HepG2 (cell line): ENCODE measurements at regions not wholly inside any gene's neighbourhood (a gene's known extent, or its start where the extent isn't known, plus 50 kb on each side); places are given as distances from the start of the nearest gene placed in this dataset.

ENCODE experiments used
- ATAC-seq: fragments of 200-7000 bp; cut with Tn5 transposase; 3 replicates; pipeline ENCODE4 v1.9.1; 2020; ENCODE audit warnings: mild to moderate bottlenecking, moderate library complexity
- BruUV-seq: library from RNA; stranded (reverse); fragments of 400-500 nt; replicated peaks from 2 replicates; lab custom pipeline; 2021; lab: Mats Ljungman, UMichigan
- CTCF ChIA-PET: fragments of 300-600 bp; formaldehyde crosslinking; extraction: SDS; loops from one replicate; lab custom pipeline; 2021; ENCODE audit warnings: low total read pairs, inconsistent platforms, low intra/inter-chr PET ratio; lab: Yijun Ruan, JAX
- POLR2A ChIA-PET: fragments of 350-600 bp; sonication (Branson Sonifier 250); formaldehyde crosslinking; loops from one replicate; lab custom pipeline; 2020; ENCODE audit warnings: antibody characterized with exemption, inconsistent platforms; lab: Yijun Ruan, JAX
- DNase-seq: peaks from one replicate; pipeline ENCODE4 v3.0.0-alpha.2; 2015; ENCODE audit warnings: low spot score
- FAIRE-seq: peaks from 3 replicates; lab custom pipeline; 2011; peaks lifted over from hg19 to GRCh38; lab: Jason Lieb, UNC
- H2AFZ ChIP-seq: one replicate; pipeline ENCODE4 v1.6.1; 2011; ENCODE audit warnings: low read length, inconsistent platforms
- H3K27ac ChIP-seq: fragments of 300-600 bp; 3 replicates; pipeline ENCODE4 v1.8.0; 2011; ENCODE audit warnings: mixed run types, mild to moderate bottlenecking, mixed read lengths, low read length, inconsistent platforms; ENCODE audit not compliant: insufficient read depth; ENCODE audit errors: extremely low read length
- H3K27me3 ChIP-seq, 2 experiments: fragments of 200-600 bp in 1 of 2; 2 replicates in 1 of 2; 3 replicates in 1 of 2; pipeline versions ENCODE4 v1.6.0 to v1.8.0; 2011; ENCODE audit warnings: low read length in 2 of 2, mild to moderate bottlenecking in 2 of 2, moderate library complexity in 2 of 2, inconsistent platforms in 1 of 2; ENCODE audit not compliant: insufficient read depth in 2 of 2, control insufficient read depth in 1 of 2
- H3K36me3 ChIP-seq, 2 experiments: fragments of 200-600 bp in 1 of 2; replicated peaks in 1 of 2; 2 replicates in 1 of 2; 3 replicates in 1 of 2; pipeline versions ENCODE4 v1.5.1 to v1.8.0; 2011; ENCODE audit warnings: low read length in 2 of 2, inconsistent platforms in 1 of 2; ENCODE audit not compliant: insufficient read depth in 2 of 2, control insufficient read depth in 1 of 2
- H3K4me1 ChIP-seq: 2 replicates; pipeline ENCODE4 v1.5.1; 2012; ENCODE audit warnings: low read length, inconsistent platforms; ENCODE audit not compliant: insufficient read depth
- H3K4me2 ChIP-seq: 2 replicates; pipeline ENCODE4 v1.6.0; 2011; ENCODE audit warnings: low read depth, low read length, inconsistent platforms
- H3K4me3 ChIP-seq, 3 experiments: fragments of 200-600 bp in 1 of 3; sonication (generic), shearing (Covaris generic) in 1 of 3; replicated peaks in 1 of 3; 2 replicates each; pipeline ENCODE4 v1.5.1; 2011 to 2016; ENCODE audit warnings: low read length in 3 of 3, inconsistent platforms in 2 of 3, low read depth in 2 of 3, mild to moderate bottlenecking in 2 of 3, control low read depth in 1 of 3, mixed read lengths in 1 of 3; ENCODE audit not compliant: insufficient read depth in 1 of 3
- H3K79me2 ChIP-seq: one replicate; pipeline ENCODE4 v1.6.1; 2011; ENCODE audit warnings: low read length, inconsistent platforms; ENCODE audit not compliant: insufficient read depth
- H3K9ac ChIP-seq: 2 replicates; pipeline ENCODE4 v1.6.0; 2011; ENCODE audit warnings: mild to moderate bottlenecking, low read depth, low read length, inconsistent platforms; ENCODE audit not compliant: insufficient read depth
- H3K9me3 ChIP-seq: 2 replicates; pipeline ENCODE4 v1.5.1; 2012; ENCODE audit warnings: mild to moderate bottlenecking, low read length
- H4K20me1 ChIP-seq: 2 replicates; pipeline ENCODE4 v1.6.0; 2011; ENCODE audit warnings: inconsistent platforms, mild to moderate bottlenecking, low read length, moderate library complexity; ENCODE audit not compliant: insufficient read depth
- ARHGAP35 ChIP-seq: sonication (generic); formaldehyde crosslinking; IDR thresholded peaks from 2 replicates; pipeline ENCODE4 v1.9.0; 2022; ENCODE audit warnings: mild to moderate bottlenecking, inconsistent platforms, moderate library complexity, missing genetic modification reagents, borderline replicate concordance
- ARID3A ChIP-seq: IDR thresholded peaks from 2 replicates; pipeline ENCODE4 v1.6.1; 2012; ENCODE audit warnings: low read depth, low read length, improper control_type of control experiment
- DBP ChIP-seq: sonication (generic); formaldehyde crosslinking; IDR thresholded peaks from 2 replicates; pipeline ENCODE4 v1.4.0; 2020; ENCODE audit warnings: missing genetic modification reagents; ENCODE audit errors: not compliant biosample characterization
- DMAP1 ChIP-seq: IDR thresholded peaks from 2 replicates; pipeline ENCODE4 v1.6.1; 2016
- JUNB ChIP-seq: sonication (generic); formaldehyde crosslinking; IDR thresholded peaks from 2 replicates; pipeline ENCODE4 v1.8.0; 2022; ENCODE audit warnings: missing genetic modification reagents, mild to moderate bottlenecking, borderline replicate concordance
- MTERF4 ChIP-seq: sonication (generic); formaldehyde crosslinking; IDR thresholded peaks from 2 replicates; pipeline ENCODE4 v1.8.0; 2023; ENCODE audit warnings: mild to moderate bottlenecking, missing genetic modification reagents
- SALL2 ChIP-seq: sonication (generic); formaldehyde crosslinking; IDR thresholded peaks from 2 replicates; pipeline ENCODE4 v1.8.1; 2023; ENCODE audit warnings: mild to moderate bottlenecking, missing genetic modification reagents, inconsistent platforms
- ZNF619 ChIP-seq: sonication (generic); formaldehyde crosslinking; IDR thresholded peaks from 2 replicates; pipeline ENCODE4 v1.4.0; 2020; ENCODE audit warnings: mild to moderate bottlenecking, missing genetic modification reagents
- ZNF761 ChIP-seq: sonication (generic); formaldehyde crosslinking; conservative IDR thresholded peaks from 2 replicates; pipeline ENCODE4 v1.4.0; 2020; ENCODE audit warnings: mild to moderate bottlenecking, missing genetic modification reagents
- WGBS: methylation state at CpG from one replicate; pipeline ENCODE4 v1.1.6; 2017; ENCODE audit warnings: low lambda C conversion rate; 5-methylcytosine and 5-hydroxymethylcytosine counted together
- in situ Hi-C: cut with HindIII; loops from 2 replicates; pipeline ENCODE4 v1.10.0; 2017; ENCODE audit warnings: low pct_unique_long_range_greater_than_20kb; ENCODE audit not compliant: extremely low pct_ligation_motif_present
- intact Hi-C: fragments of 100-400 bp; cut with micrococcal nuclease; formaldehyde crosslinking; loops from one replicate; pipeline ENCODE4 v1.10.0; 2022; ENCODE audit not compliant: unreplicated experiment

- no peak for DNase-seq
- no peak overlapping the region for H3K27ac ChIP-seq
- H3K79me2 ChIP-seq, result no peaks in the 10 kb centered on the region
- ATAC-seq, result no peak
- no peak for FAIRE-seq
- in situ Hi-C loops, result no loop called here
- TF ChIP-seq DBP (CRISPR knock-in tag) (no peak), ARHGAP35 (no peak)
- TF ChIP-seq, all 625 proteins: peak for 0
- H3K27me3 ChIP-seq, result no peaks in the 10 kb centered on the region
- H4K20me1 ChIP-seq, result no peaks in the 10 kb centered on the region
- H3K9me3 ChIP-seq, result no peaks in the 10 kb centered on the region
- H3K4me2 ChIP-seq, result no peak overlapping the region
- H3K9ac ChIP-seq, result no peak overlapping the region
- BruUV-seq, result no TSS peak
- H3K4me3 ChIP-seq, result no peak overlapping the region
- intact Hi-C loops, result no loop called here
- CTCF ChIA-PET, result no interaction called here
- H3K4me1 ChIP-seq, result peaks cover 22% of the 10 kb centered on the region
- POLR2A ChIA-PET, result no interaction called here
- H2AFZ ChIP-seq, result no peak overlapping the region
- no peaks in the 10 kb centered on the region for H3K36me3 ChIP-seq
Measured at GRCh38 chr5:96043446-96043845, 81.8 kb upstream of the ELL2 start.

- no peak overlapping the region for H3K9ac ChIP-seq
- 75% methylated on average over 2 of the region's 2 CpGs for WGBS
- TF ChIP-seq ARID3A, result peak; percentile 57
- no peak for TF ChIP-seq MTERF4 (CRISPR knock-in tag)
- TF ChIP-seq ZNF761 (CRISPR knock-in tag), result no peak
- TF ChIP-seq DMAP1 (CRISPR knock-in tag), result no peak
- TF ChIP-seq ZNF619 (CRISPR knock-in tag), result no peak
- TF ChIP-seq JUNB (CRISPR knock-in tag), result no peak
- no peak for TF ChIP-seq SALL2
- BruUV-seq, result no TSS peak
- DNase-seq, result peak; percentile 19
- H3K9me3 ChIP-seq, result peaks cover 8% of the 10 kb centered on the region; the same call in 1 of the 2 replicates
- peaks cover 19% of the 10 kb centered on the region for H3K4me1 ChIP-seq
- intact Hi-C loops (no loop called here), in situ Hi-C loops (no loop called here)
- ChIA-PET CTCF (no interaction called here), POLR2A (no interaction called here)
- FAIRE-seq, result no peak
- no peak for ATAC-seq
- no peak overlapping the region for H3K4me3 ChIP-seq
- no peak overlapping the region for H2AFZ ChIP-seq
- H4K20me1 ChIP-seq, result no peaks in the 10 kb centered on the region
- no peaks in the 10 kb centered on the region for H3K79me2 ChIP-seq
- H3K27me3 ChIP-seq, result no peaks in the 10 kb centered on the region
- H3K4me2 ChIP-seq, result no peak overlapping the region
- H3K27ac ChIP-seq, result no peak overlapping the region
- no peaks in the 10 kb centered on the region for H3K36me3 ChIP-seq
Measured at GRCh38 chr5:96037128-96037527, 75.5 kb upstream of the ELL2 start.
